ENCODE measurements at regions not wholly inside any gene's neighbourhood (a gene's known extent, or its start where the extent isn't known, plus 50 kb on each side); places are given as distances from the start of the nearest gene placed in this dataset.

DNA sequence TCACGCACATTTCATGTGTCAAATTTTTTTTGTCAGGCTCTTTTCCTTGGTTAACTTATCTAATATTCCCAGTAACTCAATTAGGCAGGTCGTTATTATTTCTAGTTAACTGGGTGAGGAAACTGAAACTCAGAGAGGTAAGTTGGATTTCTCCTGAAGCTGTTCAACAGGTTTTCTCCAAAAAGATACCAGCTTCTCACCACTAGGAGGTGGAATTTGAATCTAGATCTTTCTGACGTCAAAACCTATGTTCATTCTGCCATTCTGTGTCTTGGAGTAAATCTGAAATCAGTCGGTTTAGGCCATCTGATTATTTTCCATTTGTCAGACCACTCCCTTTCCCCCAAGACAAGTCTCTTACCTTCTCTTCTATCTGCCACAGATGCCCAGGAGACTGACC lies 572.9 kb downstream of the ACTL7B start:
- no peak overlapping the region for H3K4me3 ChIP-seq (ENCODE audit: low read length, poor library complexity, severe bottlenecking)
- H3K4me1 ChIP-seq (ENCODE audit: insufficient read depth, low read length, poor library complexity, severe bottlenecking) = no peaks in the 10 kb centered on the region
- no peak overlapping the region for H3K9ac ChIP-seq (ENCODE audit: low read depth, low read length, poor library complexity, severe bottlenecking)
- H4K20me1 ChIP-seq (ENCODE audit: insufficient read depth, low read length, poor library complexity, severe bottlenecking) = no peaks in the 10 kb centered on the region
- no peak overlapping the region for H3K4me2 ChIP-seq (ENCODE audit: low read depth, low read length, poor library complexity, severe bottlenecking)
- H3K9me2 ChIP-seq (replicated peaks; ENCODE audit: low read depth, low read length) = no peaks in the 10 kb centered on the region; the same call in 1 of the 2 replicates
- H3K27me3 ChIP-seq (ENCODE audit: insufficient read depth, low read length, poor library complexity, severe bottlenecking) = no peaks in the 10 kb centered on the region
- H2AFZ ChIP-seq (ENCODE audit: low read length) = no peak overlapping the region
- H3K79me2 ChIP-seq (ENCODE audit: insufficient read depth, low read length) = no peaks in the 10 kb centered on the region
- H3F3A ChIP-seq (ENCODE audit: low read depth) = no peaks in the 10 kb centered on the region
- no peaks in the 10 kb centered on the region for H3K36me3 ChIP-seq (ENCODE audit: insufficient read depth, low read length)
- H3K9me3 ChIP-seq (ENCODE audit: insufficient read depth, low read depth, low read length) = no peaks in the 10 kb centered on the region
- no peak for TF ChIP-seq EZH2phosphoT487 (IDR thresholded peaks at IDR 0.05; ENCODE audit: borderline replicate concordance)
- TF ChIP-seq, protein P1, sequence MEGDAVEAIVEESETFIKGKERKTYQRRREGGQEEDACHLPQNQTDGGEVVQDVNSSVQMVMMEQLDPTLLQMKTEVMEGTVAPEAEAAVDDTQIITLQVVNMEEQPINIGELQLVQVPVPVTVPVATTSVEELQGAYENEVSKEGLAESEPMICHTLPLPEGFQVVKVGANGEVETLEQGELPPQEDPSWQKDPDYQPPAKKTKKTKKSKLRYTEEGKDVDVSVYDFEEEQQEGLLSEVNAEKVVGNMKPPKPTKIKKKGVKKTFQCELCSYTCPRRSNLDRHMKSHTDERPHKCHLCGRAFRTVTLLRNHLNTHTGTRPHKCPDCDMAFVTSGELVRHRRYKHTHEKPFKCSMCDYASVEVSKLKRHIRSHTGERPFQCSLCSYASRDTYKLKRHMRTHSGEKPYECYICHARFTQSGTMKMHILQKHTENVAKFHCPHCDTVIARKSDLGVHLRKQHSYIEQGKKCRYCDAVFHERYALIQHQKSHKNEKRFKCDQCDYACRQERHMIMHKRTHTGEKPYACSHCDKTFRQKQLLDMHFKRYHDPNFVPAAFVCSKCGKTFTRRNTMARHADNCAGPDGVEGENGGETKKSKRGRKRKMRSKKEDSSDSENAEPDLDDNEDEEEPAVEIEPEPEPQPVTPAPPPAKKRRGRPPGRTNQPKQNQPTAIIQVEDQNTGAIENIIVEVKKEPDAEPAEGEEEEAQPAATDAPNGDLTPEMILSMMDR (conservative IDR thresholded peaks at IDR 0.05; ENCODE audit: low read length) = peak; percentile 18; the same call in 1 of the 2 replicates

DNA sequence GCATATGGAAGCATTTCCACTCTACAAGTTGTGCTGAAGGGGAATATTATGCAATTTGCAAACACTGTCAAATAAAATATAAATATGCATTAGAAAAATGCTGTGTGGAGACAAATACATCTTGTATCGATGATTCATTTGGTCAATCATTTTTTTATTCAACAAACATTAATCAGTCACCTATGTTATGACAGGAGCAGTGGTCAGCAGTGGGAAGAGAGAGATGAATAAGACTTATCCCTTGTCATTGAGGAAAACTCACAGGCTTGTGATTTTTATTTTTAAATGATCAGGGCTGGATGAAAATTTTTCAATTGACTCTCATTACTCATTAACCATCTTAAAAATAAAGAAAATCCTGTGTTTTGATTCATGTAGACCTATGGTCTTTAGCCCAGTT lies 574.1 kb downstream of the ACTL7B start:
- no peak overlapping the region for H2AFZ ChIP-seq (ENCODE audit: low read length)
- no peaks in the 10 kb centered on the region; the same call in 1 of the 2 replicates for H3K9me2 ChIP-seq (replicated peaks; ENCODE audit: low read depth, low read length)
- no peaks in the 10 kb centered on the region for H3K36me3 ChIP-seq (ENCODE audit: insufficient read depth, low read length)
- H3K4me1 ChIP-seq (ENCODE audit: insufficient read depth, low read length, poor library complexity, severe bottlenecking) = no peaks in the 10 kb centered on the region
- no peaks in the 10 kb centered on the region for H3K9me3 ChIP-seq (ENCODE audit: insufficient read depth, low read depth, low read length)
- H3K27me3 ChIP-seq (ENCODE audit: insufficient read depth, low read length, poor library complexity, severe bottlenecking) = no peaks in the 10 kb centered on the region
- H3K4me2 ChIP-seq (ENCODE audit: low read depth, low read length, poor library complexity, severe bottlenecking) = no peak overlapping the region
- no peaks in the 10 kb centered on the region for H3K79me2 ChIP-seq (ENCODE audit: insufficient read depth, low read length)
- H3F3A ChIP-seq (ENCODE audit: low read depth) = no peaks in the 10 kb centered on the region
- no peak overlapping the region for H3K4me3 ChIP-seq (ENCODE audit: low read length, poor library complexity, severe bottlenecking)
- H4K20me1 ChIP-seq (ENCODE audit: insufficient read depth, low read length, poor library complexity, severe bottlenecking) = no peaks in the 10 kb centered on the region
- H3K9ac ChIP-seq (ENCODE audit: low read depth, low read length, poor library complexity, severe bottlenecking) = no peak overlapping the region
- TF ChIP-seq, protein P1 (conservative IDR thresholded peaks at IDR 0.05; ENCODE audit: low read length) = no peak
- TF ChIP-seq EZH2phosphoT487 (IDR thresholded peaks at IDR 0.05; ENCODE audit: borderline replicate concordance) = no peak

DNA sequence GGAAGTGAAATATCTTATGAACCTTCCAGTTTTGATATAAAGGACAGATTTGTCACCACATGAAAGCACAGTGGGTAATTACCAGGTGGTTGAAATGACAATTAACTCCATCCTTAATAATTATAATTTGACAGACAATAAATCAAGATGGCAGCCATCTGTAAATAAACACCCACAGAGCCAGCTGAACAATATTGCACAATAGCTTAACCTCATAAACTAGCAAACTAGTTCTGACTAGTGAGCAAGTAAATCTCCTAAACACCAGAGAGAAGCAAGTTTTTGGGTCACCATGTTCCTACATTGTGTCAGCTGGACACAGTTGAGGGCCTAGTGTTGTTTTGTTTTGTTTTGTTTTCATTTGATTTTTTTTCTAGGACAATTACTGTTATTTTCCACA lies 577.4 kb downstream of the ACTL7B start:
- Histone ChIP-seq H3F3A (ENCODE audit: low read depth) (no peaks in the 10 kb centered on the region), H3K4me2 (ENCODE audit: low read depth, low read length, poor library complexity, severe bottlenecking) (no peak overlapping the region), H2AFZ (ENCODE audit: low read length) (no peak overlapping the region), H3K9ac (ENCODE audit: low read depth, low read length, poor library complexity, severe bottlenecking) (no peak overlapping the region), H4K20me1 (ENCODE audit: insufficient read depth, low read length, poor library complexity, severe bottlenecking) (no peaks in the 10 kb centered on the region), H3K4me1 (ENCODE audit: insufficient read depth, low read length, poor library complexity, severe bottlenecking) (no peaks in the 10 kb centered on the region), H3K9me3 (ENCODE audit: insufficient read depth, low read depth, low read length) (no peaks in the 10 kb centered on the region), H3K79me2 (ENCODE audit: insufficient read depth, low read length) (no peaks in the 10 kb centered on the region), H3K27me3 (ENCODE audit: insufficient read depth, low read length, poor library complexity, severe bottlenecking) (no peaks in the 10 kb centered on the region), H3K4me3 (ENCODE audit: low read length, poor library complexity, severe bottlenecking) (no peak overlapping the region), H3K9me2 (replicated peaks; ENCODE audit: low read depth, low read length) (no peaks in the 10 kb centered on the region; the same call in 1 of the 2 replicates), H3K36me3 (ENCODE audit: insufficient read depth, low read length) (no peaks in the 10 kb centered on the region)
- TF ChIP-seq EZH2phosphoT487 (IDR thresholded peaks at IDR 0.05; ENCODE audit: borderline replicate concordance) = no peak
- TF ChIP-seq, protein P1 (conservative IDR thresholded peaks at IDR 0.05; ENCODE audit: low read length) = no peak

All from Loucy (cell line).